K562 (cell line): ENCODE measurements at regions not wholly inside any gene's neighbourhood (a gene's known extent, or its start where the extent isn't known, plus 50 kb on each side); places are given as distances from the start of the nearest gene placed in this dataset.

ENCODE experiments used
- CREB3 ChIP-seq: fragments of 450-650 bp; conservative IDR thresholded peaks from 2 replicates; pipeline ENCODE4 v1.6.1; 2016; ENCODE audit warnings: missing genetic modification characterization, low read depth, mild to moderate bottlenecking, missing compliant biosample characterization, moderate library complexity
- E2F3 ChIP-seq: fragments of 250-450 bp; sonication (Bioruptor Pico); IDR thresholded peaks from 2 replicates; pipeline ENCODE4 v1.4.0; 2020; ENCODE audit warnings: mild to moderate bottlenecking
- EZH2 ChIP-seq: IDR thresholded peaks from 2 replicates; pipeline ENCODE4 v1.6.1; 2012; ENCODE audit warnings: low read depth, mild to moderate bottlenecking, inconsistent platforms, low read length, borderline replicate concordance
- GATAD2B ChIP-seq: fragments of 450-650 bp; IDR thresholded peaks from 2 replicates; pipeline ENCODE4 v1.6.1; 2017; ENCODE audit warnings: mild to moderate bottlenecking, borderline replicate concordance
- GTF2F1 ChIP-seq: IDR thresholded peaks from 2 replicates; pipeline ENCODE4 v1.6.1; 2011; ENCODE audit warnings: low read depth, low read length, improper control_type of control experiment
- IRF2 ChIP-seq: sonication (generic); formaldehyde crosslinking; IDR thresholded peaks from 2 replicates; pipeline ENCODE4 v1.8.1; 2022; ENCODE audit warnings: mild to moderate bottlenecking, missing genetic modification reagents
- PHB2 ChIP-seq: fragments of 450-650 bp; IDR thresholded peaks from 2 replicates; pipeline ENCODE4 v1.6.1; 2017; ENCODE audit warnings: low read depth
- POLR2AphosphoS5 ChIP-seq: IDR thresholded peaks from 2 replicates; pipeline ENCODE4 v1.6.1; 2011; ENCODE audit warnings: mild to moderate bottlenecking, low read depth, low read length, moderate library complexity; ENCODE audit not compliant: control insufficient read depth, insufficient read depth
- SIX5 ChIP-seq, 2 experiments: IDR thresholded peaks; 2 replicates each; pipeline ENCODE4 v1.6.1; 2011; ENCODE audit warnings: low read length in 2 of 2, borderline replicate concordance in 1 of 2, low read depth in 1 of 2, mild to moderate bottlenecking in 1 of 2, moderate library complexity in 1 of 2; ENCODE audit not compliant: insufficient read depth in 1 of 2
- ZBTB43 ChIP-seq: sonication (generic); formaldehyde crosslinking; IDR thresholded peaks from 2 replicates; pipeline ENCODE4 v1.8.0; 2023; ENCODE audit warnings: mild to moderate bottlenecking, missing genetic modification reagents
- ZNF140 ChIP-seq: fragments of 250-450 bp; sonication (Bioruptor Pico); IDR thresholded peaks from 2 replicates; pipeline ENCODE4 v1.8.0; 2021; ENCODE audit warnings: moderate library complexity, mild to moderate bottlenecking, inconsistent platforms
- ZNF316 ChIP-seq: fragments of 450-650 bp; IDR thresholded peaks from 2 replicates; pipeline ENCODE4 v1.6.1; 2016
- TF ChIP-seq, protein P1 (sequence below), 2 experiments: fragments of 250-450 bp in 1 of 2; fragments of 450-650 bp in 1 of 2; sonication (Bioruptor Pico) in 1 of 2; IDR thresholded peaks; 2 replicates each; pipeline versions ENCODE4 v1.6.1 to v1.8.0; 2016 to 2021; ENCODE audit warnings: mild to moderate bottlenecking in 2 of 2, moderate library complexity in 2 of 2, missing compliant biosample characterization in 1 of 2, missing genetic modification characterization in 1 of 2

DNA sequence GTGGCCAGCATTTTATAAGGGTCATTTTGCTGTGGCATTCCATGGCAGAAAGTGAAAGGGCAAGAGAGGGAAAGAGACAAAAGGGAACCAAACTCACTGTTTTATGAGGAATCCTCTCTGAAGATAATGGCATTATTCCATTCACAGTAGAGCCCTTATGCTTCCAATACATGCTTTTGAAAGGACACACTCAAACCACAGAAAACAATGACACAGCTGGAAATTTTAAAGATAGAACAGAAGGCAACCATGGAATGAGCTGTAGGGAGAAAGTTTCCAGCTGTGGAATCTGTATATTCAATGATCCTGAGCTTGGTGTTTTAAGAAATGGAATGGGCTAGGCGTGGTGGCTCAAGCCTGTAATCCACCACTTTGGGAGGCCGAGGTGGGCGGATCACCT is 677.4 kb downstream of the SLITRK1 start:
- TF ChIP-seq PHB2 (no peak), ZNF316 (no peak), E2F3 (no peak), GATAD2B (no peak), CREB3 (no peak), ZBTB43 (no peak), SIX5 (IDR thresholded peaks at IDR 0.05; ENCODE audit: borderline replicate concordance in 1 of 2, insufficient read depth in 1 of 2, low read depth in 1 of 2, low read length in 2 of 2) (no peak), POLR2AphosphoS5 (no peak), ZNF140 (CRISPR knock-in tag) (no peak), EZH2 (no peak), IRF2 (CRISPR knock-in tag) (no peak), GTF2F1 (no peak)
- TF ChIP-seq, protein P1, sequence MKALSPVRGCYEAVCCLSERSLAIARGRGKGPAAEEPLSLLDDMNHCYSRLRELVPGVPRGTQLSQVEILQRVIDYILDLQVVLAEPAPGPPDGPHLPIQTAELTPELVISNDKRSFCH (CRISPR knock-in tag; IDR thresholded peaks at IDR 0.05), result no peak
- TF ChIP-seq, protein P1 (tag; IDR thresholded peaks at IDR 0.05), result no peak
